ENCODE measurements at regions not wholly inside any gene's neighbourhood (a gene's known extent, or its start where the extent isn't known, plus 50 kb on each side); places are given as distances from the start of the nearest gene placed in this dataset.

- no peaks in the 10 kb centered on the region for H3K36me3 ChIP-seq (ENCODE audit: control insufficient read depth, insufficient read depth, low read length)
- no peak for DNase-seq (ENCODE audit: extremely low read depth in 1 of 4, low spot score in 3 of 4)
- intact Hi-C loops (cut with micrococcal nuclease): no loop called here
- H2AFZ ChIP-seq (ENCODE audit: low read depth, low read length): no peak overlapping the region
- 34% methylated on average over 2 of the region's 2 CpGs for WGBS (ENCODE audit: insufficient coverage, low coverage, missing lambda C conversion rate)
- POLR2A ChIA-PET: no interaction called here
- no peak for TF ChIP-seq FOXP1 (CRISPR knock-in tag; IDR thresholded peaks at IDR 0.05)
- H3K4me1 ChIP-seq (replicated peaks in 1 of 2; ENCODE audit: control insufficient read depth in 2 of 2, insufficient read depth in 2 of 2, low read length in 2 of 2): no peaks in the 10 kb centered on the region
- CTCF ChIA-PET (ENCODE audit: low intra/inter-chr PET ratio): no interaction called here
- no peaks in the 10 kb centered on the region for H4K20me1 ChIP-seq (replicated peaks; ENCODE audit: control insufficient read depth, insufficient read depth, low read length)
- no peaks in the 10 kb centered on the region for H3K9me1 ChIP-seq (ENCODE audit: control insufficient read depth, insufficient read depth, low read length)
- no peak overlapping the region for H3K27ac ChIP-seq (ENCODE audit: extremely low read depth, low read depth, low read length)
- ATAC-seq: no peak
- FAIRE-seq: no peak
- H3K4me2 ChIP-seq (ENCODE audit: insufficient read depth, low read length): no peak overlapping the region
- H3K27me3 ChIP-seq (ENCODE audit: control insufficient read depth in 2 of 2, insufficient read depth in 2 of 2, low read length in 2 of 2): no peaks in the 10 kb centered on the region
- no peak overlapping the region for H3K4me3 ChIP-seq
- no peaks in the 10 kb centered on the region for H3K79me2 ChIP-seq (ENCODE audit: control insufficient read depth, insufficient read depth, low read length)
- BruUV-seq (replicated peaks): no TSS peak
- no peak overlapping the region for H3K9ac ChIP-seq (ENCODE audit: insufficient read depth in 1 of 2, low read depth in 2 of 2, low read length in 2 of 2)
- no peaks in the 10 kb centered on the region for H3K9me3 ChIP-seq (replicated peaks; ENCODE audit: control insufficient read depth, insufficient read depth, low read depth, low read length)
- in situ Hi-C loops (cut with MboI): no loop called here
Measured at GRCh38 chr6:141965016-141965545, 167.6 kb upstream of the GJE1 start.

GRCh38 chr6:141963543-141964295 lies 169.0 kb upstream of the GJE1 start:
- intact Hi-C loops (cut with micrococcal nuclease) (no loop called here), in situ Hi-C loops (cut with MboI) (no loop called here)
- no peaks in the 10 kb centered on the region for H3K9me3 ChIP-seq (replicated peaks; ENCODE audit: control insufficient read depth, insufficient read depth, low read depth, low read length)
- POLR2A ChIA-PET: interaction anchor here (0.6 to 0.7 kb wide), 2 partner anchors 11 to 131 kb away, joined by 3 read pairs; no protein-coding TSS in a partner anchor
- no peak overlapping the region for H3K4me2 ChIP-seq (ENCODE audit: insufficient read depth, low read length)
- ATAC-seq (no peak), DNase-seq (ENCODE audit: extremely low read depth in 1 of 4, low spot score in 3 of 4) (no peak), FAIRE-seq (no peak)
- H3K4me1 ChIP-seq (replicated peaks in 1 of 2; ENCODE audit: control insufficient read depth in 2 of 2, insufficient read depth in 2 of 2, low read length in 2 of 2): no peaks in the 10 kb centered on the region
- no peak overlapping the region for H3K4me3 ChIP-seq
- no peaks in the 10 kb centered on the region for H4K20me1 ChIP-seq (replicated peaks; ENCODE audit: control insufficient read depth, insufficient read depth, low read length)
- no peak overlapping the region for H2AFZ ChIP-seq (ENCODE audit: low read depth, low read length)
- no peaks in the 10 kb centered on the region for H3K36me3 ChIP-seq (ENCODE audit: control insufficient read depth, insufficient read depth, low read length)
- H3K27me3 ChIP-seq (ENCODE audit: control insufficient read depth in 2 of 2, insufficient read depth in 2 of 2, low read length in 2 of 2): no peaks in the 10 kb centered on the region
- 29% methylated on average over 3 of the region's 3 CpGs for WGBS (ENCODE audit: insufficient coverage, low coverage, missing lambda C conversion rate)
- H3K9ac ChIP-seq (ENCODE audit: insufficient read depth in 1 of 2, low read depth in 2 of 2, low read length in 2 of 2): no peak overlapping the region
- H3K9me1 ChIP-seq (ENCODE audit: control insufficient read depth, insufficient read depth, low read length): no peaks in the 10 kb centered on the region
- H3K79me2 ChIP-seq (ENCODE audit: control insufficient read depth, insufficient read depth, low read length): no peaks in the 10 kb centered on the region
- no TSS peak for BruUV-seq (replicated peaks)
- no peak overlapping the region for H3K27ac ChIP-seq (ENCODE audit: extremely low read depth, low read depth, low read length)
- CTCF ChIA-PET (ENCODE audit: low intra/inter-chr PET ratio): no interaction called here
- TF ChIP-seq KDM1A (IDR thresholded peaks at IDR 0.05) (0 out of 4 replicates have a peak, but pooled peaks of 1 of the 2 experiments have one; percentile 16), TFAM (CRISPR knock-in tag; conservative IDR thresholded peaks at IDR 0.05) (no peak), REST (IDR thresholded peaks at IDR 0.05; ENCODE audit: borderline replicate concordance) (0 out of 2 replicates have a peak, but pooled peaks have one; percentile 11), REST (CRISPR knock-in tag; IDR thresholded peaks at IDR 0.05; ENCODE audit: low read depth) (no peak)

All from K562 (cell line).